Neuron (in vitro differentiated cells): ENCODE measurements at regions not wholly inside any gene's neighbourhood (a gene's known extent, or its start where the extent isn't known, plus 50 kb on each side); places are given as distances from the start of the nearest gene placed in this dataset.
"Not testable (repeated sequence)": the region's sequence is repeated elsewhere in the genome, so short reads cannot be mapped to it uniquely, and the experiment has no call there.

Experiments used
- H2AFZ ChIP-seq: one replicate; pipeline ENCODE4 v1.6.1; 2013; ENCODE audit warnings: low read depth, mild to moderate bottlenecking, inconsistent platforms, low read length, moderate library complexity
- H3K27me3 ChIP-seq: one replicate; pipeline ENCODE4 v1.6.1; 2013; ENCODE audit warnings: low read length; ENCODE audit not compliant: insufficient read depth
- H3K36me3 ChIP-seq: one replicate; pipeline ENCODE4 v1.6.1; 2013; ENCODE audit warnings: low read length; ENCODE audit not compliant: insufficient read depth
- H3K4me1 ChIP-seq: one replicate; pipeline ENCODE4 v1.6.1; 2013; ENCODE audit warnings: low read length; ENCODE audit not compliant: insufficient read depth
- H3K4me3 ChIP-seq: 2 replicates; pipeline ENCODE4 v1.5.1; 2013; ENCODE audit warnings: mild to moderate bottlenecking, low read length, moderate library complexity
- H3K9me3 ChIP-seq: one replicate; pipeline ENCODE4 v1.6.1; 2013; ENCODE audit warnings: low read length

- H3K36me3 ChIP-seq, result no peaks in the 10 kb centered on the region
- no peak overlapping the region for H2AFZ ChIP-seq
- no peaks in the 10 kb centered on the region for H3K4me1 ChIP-seq
- H3K4me3 ChIP-seq, result no peak overlapping the region
- no peaks in the 10 kb centered on the region for H3K9me3 ChIP-seq
- no peaks in the 10 kb centered on the region for H3K27me3 ChIP-seq
Measured at GRCh38 chr3:190959077-190959476, 96.6 kb upstream of the GMNC start.

GRCh38 chr3:190941694-190942260 is 79.3 kb upstream of the GMNC start:
- H2AFZ ChIP-seq, result no peak overlapping the region
- H3K9me3 ChIP-seq, result no peaks in the 10 kb centered on the region
- no peaks in the 10 kb centered on the region for H3K36me3 ChIP-seq
- no peaks in the 10 kb centered on the region for H3K27me3 ChIP-seq
- no peak overlapping the region for H3K4me3 ChIP-seq
- H3K4me1 ChIP-seq, result no peaks in the 10 kb centered on the region

GRCh38 chr3:190934616-190935015 is 72.1 kb upstream of the GMNC start:
- not testable (repeated sequence) for H3K9me3 ChIP-seq

GRCh38 chr3:190926619-190927018 is 64.1 kb upstream of the GMNC start:
- H2AFZ ChIP-seq, result no peak overlapping the region
- H3K27me3 ChIP-seq, result no peaks in the 10 kb centered on the region
- no peaks in the 10 kb centered on the region for H3K4me1 ChIP-seq
- no peak overlapping the region for H3K4me3 ChIP-seq
- no peaks in the 10 kb centered on the region for H3K9me3 ChIP-seq
- no peaks in the 10 kb centered on the region for H3K36me3 ChIP-seq

More at GRCh38 chr3:190934616-190935015, 72.1 kb upstream of the GMNC start:
- not testable (repeated sequence) for H3K4me1 ChIP-seq, H3K27me3 ChIP-seq, H2AFZ ChIP-seq, H3K4me3 ChIP-seq, H3K36me3 ChIP-seq

- no peaks in the 10 kb centered on the region for H3K27me3 ChIP-seq
- no peak overlapping the region for H2AFZ ChIP-seq
- H3K36me3 ChIP-seq, result no peaks in the 10 kb centered on the region
- H3K4me3 ChIP-seq, result no peak overlapping the region
- no peaks in the 10 kb centered on the region for H3K9me3 ChIP-seq
- peaks cover 6% of the 10 kb centered on the region for H3K4me1 ChIP-seq
Measured at GRCh38 chr3:190912736-190913135, 50.2 kb upstream of the GMNC start.
